ENCODE measurements at regions not wholly inside any gene's neighbourhood (a gene's known extent, or its start where the extent isn't known, plus 50 kb on each side); places are given as distances from the start of the nearest gene placed in this dataset.
"Not testable (repeated sequence)": the region's sequence is repeated elsewhere in the genome, so short reads cannot be mapped to it uniquely, and the experiment has no call there.

- DNase-seq = no peak
These were observed 514.7 kb upstream of the SGO1 start for GRCh38 chr3:20700714-20701113.

GRCh38 chr3:20698896-20699295 is 512.9 kb upstream of the SGO1 start:
- DNase-seq = no peak

GRCh38 chr3:20696388-20697150 is 510.6 kb upstream of the SGO1 start:
- no peak for DNase-seq

- DNase-seq = no peak
These were observed 506.7 kb upstream of the SGO1 start for GRCh38 chr3:20692675-20693074.

GRCh38 chr3:20683910-20684309 is 497.9 kb upstream of the SGO1 start:
- DNase-seq = no peak

GRCh38 chr3:20682573-20682972 is 496.6 kb upstream of the SGO1 start:
- DNase-seq = no peak

- no peak for DNase-seq
These were observed 495.1 kb upstream of the SGO1 start for GRCh38 chr3:20680990-20681628.

- no peak for DNase-seq
These were observed 487.9 kb upstream of the SGO1 start for GRCh38 chr3:20673866-20674265.

GRCh38 chr3:20669675-20670074 is 483.7 kb upstream of the SGO1 start:
- DNase-seq = no peak

- DNase-seq = no peak
These were observed 483.2 kb upstream of the SGO1 start for GRCh38 chr3:20669184-20669583.

GRCh38 chr3:20668411-20668810 is 482.4 kb upstream of the SGO1 start:
- DNase-seq = no peak

- DNase-seq = no peak
These were observed 480.1 kb upstream of the SGO1 start for GRCh38 chr3:20666091-20666490.

- DNase-seq = no peak
These were observed 472.5 kb upstream of the SGO1 start for GRCh38 chr3:20658491-20658890.

GRCh38 chr3:20657560-20657959 is 471.6 kb upstream of the SGO1 start:
- DNase-seq = no peak

- DNase-seq = no peak
These were observed 466.4 kb upstream of the SGO1 start for GRCh38 chr3:20652231-20652986.

- no peak for DNase-seq
These were observed 462.9 kb upstream of the SGO1 start for GRCh38 chr3:20648921-20649381.

GRCh38 chr3:20648294-20648693 is 462.3 kb upstream of the SGO1 start:
- DNase-seq = no peak

GRCh38 chr3:20646425-20646824 is 460.4 kb upstream of the SGO1 start:
- DNase-seq = no peak

- DNase-seq = no peak
These were observed 459.3 kb upstream of the SGO1 start for GRCh38 chr3:20645340-20645739.

GRCh38 chr3:20637729-20638128 is 451.7 kb upstream of the SGO1 start:
- no peak for DNase-seq

GRCh38 chr3:20622304-20622703 is 436.3 kb upstream of the SGO1 start:
- DNase-seq = no peak

- not testable (repeated sequence) for DNase-seq
These were observed 432.6 kb upstream of the SGO1 start for GRCh38 chr3:20618621-20619020.

- DNase-seq = not testable (repeated sequence)
These were observed 432.2 kb upstream of the SGO1 start for GRCh38 chr3:20618181-20618580.

- DNase-seq = not testable (repeated sequence)
These were observed 430.0 kb upstream of the SGO1 start for GRCh38 chr3:20615982-20616381.

All from T-helper 2 cell (primary cell).